HepG2 (cell line): ENCODE measurements at regions not wholly inside any gene's neighbourhood (a gene's known extent, or its start where the extent isn't known, plus 50 kb on each side); places are given as distances from the start of the nearest gene placed in this dataset.

Source experiments
- ATAC-seq: fragments of 200-7000 bp; cut with Tn5 transposase; 3 replicates; pipeline ENCODE4 v1.9.1; 2020; ENCODE audit warnings: mild to moderate bottlenecking, moderate library complexity
- BruUV-seq: library from RNA; stranded (reverse); fragments of 400-500 nt; replicated peaks from 2 replicates; lab custom pipeline; 2021; lab: Mats Ljungman, UMichigan
- CTCF ChIA-PET: fragments of 300-600 bp; formaldehyde crosslinking; extraction: SDS; loops from one replicate; lab custom pipeline; 2021; ENCODE audit warnings: low total read pairs, inconsistent platforms, low intra/inter-chr PET ratio; lab: Yijun Ruan, JAX
- POLR2A ChIA-PET: fragments of 350-600 bp; sonication (Branson Sonifier 250); formaldehyde crosslinking; loops from one replicate; lab custom pipeline; 2020; ENCODE audit warnings: antibody characterized with exemption, inconsistent platforms; lab: Yijun Ruan, JAX
- DNase-seq: peaks from one replicate; pipeline ENCODE4 v3.0.0-alpha.2; 2015; ENCODE audit warnings: low spot score
- FAIRE-seq: peaks from 3 replicates; lab custom pipeline; 2011; peaks lifted over from hg19 to GRCh38; lab: Jason Lieb, UNC
- H2AFZ ChIP-seq: one replicate; pipeline ENCODE4 v1.6.1; 2011; ENCODE audit warnings: low read length, inconsistent platforms
- H3K27ac ChIP-seq: fragments of 300-600 bp; 3 replicates; pipeline ENCODE4 v1.8.0; 2011; ENCODE audit warnings: mixed run types, mild to moderate bottlenecking, mixed read lengths, low read length, inconsistent platforms; ENCODE audit not compliant: insufficient read depth; ENCODE audit errors: extremely low read length
- H3K27me3 ChIP-seq, 2 experiments: fragments of 200-600 bp in 1 of 2; 2 replicates in 1 of 2; 3 replicates in 1 of 2; pipeline versions ENCODE4 v1.6.0 to v1.8.0; 2011; ENCODE audit warnings: low read length in 2 of 2, mild to moderate bottlenecking in 2 of 2, moderate library complexity in 2 of 2, inconsistent platforms in 1 of 2; ENCODE audit not compliant: insufficient read depth in 2 of 2, control insufficient read depth in 1 of 2
- H3K36me3 ChIP-seq, 2 experiments: fragments of 200-600 bp in 1 of 2; replicated peaks in 1 of 2; 2 replicates in 1 of 2; 3 replicates in 1 of 2; pipeline versions ENCODE4 v1.5.1 to v1.8.0; 2011; ENCODE audit warnings: low read length in 2 of 2, inconsistent platforms in 1 of 2; ENCODE audit not compliant: insufficient read depth in 2 of 2, control insufficient read depth in 1 of 2
- H3K4me1 ChIP-seq: 2 replicates; pipeline ENCODE4 v1.5.1; 2012; ENCODE audit warnings: low read length, inconsistent platforms; ENCODE audit not compliant: insufficient read depth
- H3K4me2 ChIP-seq: 2 replicates; pipeline ENCODE4 v1.6.0; 2011; ENCODE audit warnings: low read depth, low read length, inconsistent platforms
- H3K4me3 ChIP-seq, 3 experiments: fragments of 200-600 bp in 1 of 3; sonication (generic), shearing (Covaris generic) in 1 of 3; replicated peaks in 1 of 3; 2 replicates each; pipeline ENCODE4 v1.5.1; 2011 to 2016; ENCODE audit warnings: low read length in 3 of 3, inconsistent platforms in 2 of 3, low read depth in 2 of 3, mild to moderate bottlenecking in 2 of 3, control low read depth in 1 of 3, mixed read lengths in 1 of 3; ENCODE audit not compliant: insufficient read depth in 1 of 3
- H3K79me2 ChIP-seq: one replicate; pipeline ENCODE4 v1.6.1; 2011; ENCODE audit warnings: low read length, inconsistent platforms; ENCODE audit not compliant: insufficient read depth
- H3K9ac ChIP-seq: 2 replicates; pipeline ENCODE4 v1.6.0; 2011; ENCODE audit warnings: mild to moderate bottlenecking, low read depth, low read length, inconsistent platforms; ENCODE audit not compliant: insufficient read depth
- H3K9me3 ChIP-seq: 2 replicates; pipeline ENCODE4 v1.5.1; 2012; ENCODE audit warnings: mild to moderate bottlenecking, low read length
- H4K20me1 ChIP-seq: 2 replicates; pipeline ENCODE4 v1.6.0; 2011; ENCODE audit warnings: inconsistent platforms, mild to moderate bottlenecking, low read length, moderate library complexity; ENCODE audit not compliant: insufficient read depth
- ARID4A ChIP-seq: sonication (generic); formaldehyde crosslinking; IDR thresholded peaks from 2 replicates; pipeline ENCODE4 v1.5.0; 2020; ENCODE audit warnings: mild to moderate bottlenecking, missing genetic modification reagents, borderline replicate concordance
- CBX5 ChIP-seq: sonication (generic); formaldehyde crosslinking; IDR thresholded peaks from 2 replicates; pipeline ENCODE4 v1.4.0; 2020; ENCODE audit warnings: missing genetic modification reagents, borderline replicate concordance
- GRHL1 ChIP-seq: sonication (generic); formaldehyde crosslinking; conservative IDR thresholded peaks from 2 replicates; pipeline ENCODE4 v1.8.0; 2022; ENCODE audit warnings: missing genetic modification reagents
- KAT8 ChIP-seq: IDR thresholded peaks from 2 replicates; pipeline ENCODE4 v1.6.1; 2016; ENCODE audit warnings: missing genetic modification reagents, missing compliant biosample characterization
- ONECUT2 ChIP-seq: sonication (generic); formaldehyde crosslinking; IDR thresholded peaks from 2 replicates; pipeline ENCODE4 v1.4.0; 2020; ENCODE audit warnings: missing genetic modification reagents
- ZNF512 ChIP-seq: sonication (generic); formaldehyde crosslinking; IDR thresholded peaks from 2 replicates; pipeline ENCODE4 v1.4.0; 2020; ENCODE audit warnings: mild to moderate bottlenecking, missing genetic modification reagents
- WGBS: methylation state at CpG from one replicate; pipeline ENCODE4 v1.1.6; 2017; ENCODE audit warnings: low lambda C conversion rate; 5-methylcytosine and 5-hydroxymethylcytosine counted together
- in situ Hi-C: cut with HindIII; loops from 2 replicates; pipeline ENCODE4 v1.10.0; 2017; ENCODE audit warnings: low pct_unique_long_range_greater_than_20kb; ENCODE audit not compliant: extremely low pct_ligation_motif_present
- intact Hi-C: fragments of 100-400 bp; cut with micrococcal nuclease; formaldehyde crosslinking; loops from one replicate; pipeline ENCODE4 v1.10.0; 2022; ENCODE audit not compliant: unreplicated experiment

- Histone ChIP-seq H3K9me3 (peaks cover 4% of the 10 kb centered on the region; the same call in 1 of the 2 replicates), H4K20me1 (no peaks in the 10 kb centered on the region), H3K4me1 (no peaks in the 10 kb centered on the region), H3K9ac (no peak overlapping the region), H3K36me3 (no peaks in the 10 kb centered on the region), H3K27ac (no peak overlapping the region), H3K4me3 (no peak overlapping the region), H3K4me2 (no peak overlapping the region), H2AFZ (no peak overlapping the region), H3K27me3 (no peaks in the 10 kb centered on the region), H3K79me2 (no peaks in the 10 kb centered on the region)
- intact Hi-C loops (no loop called here), in situ Hi-C loops (no loop called here)
- BruUV-seq = no TSS peak
- ATAC-seq (no peak), DNase-seq (no peak), FAIRE-seq (no peak)
- 3% methylated on average over 5 of the region's 6 CpGs for WGBS
- TF ChIP-seq ARID4A (CRISPR knock-in tag) = no peak
- TF ChIP-seq CBX5 (CRISPR knock-in tag) = no peak
- TF ChIP-seq KAT8 = no peak
- TF ChIP-seq ZNF512 (CRISPR knock-in tag) = no peak
- no peak for TF ChIP-seq ONECUT2 (CRISPR knock-in tag)
- TF ChIP-seq GRHL1 = no peak
- CTCF ChIA-PET = no interaction called here
- POLR2A ChIA-PET = no interaction called here
These were observed 223.3 kb upstream of the VCX3A start for GRCh38 chrX:6758234-6758633.
